ENCODE measurements at regions not wholly inside any gene's neighbourhood (a gene's known extent, or its start where the extent isn't known, plus 50 kb on each side); places are given as distances from the start of the nearest gene placed in this dataset.

- no peak for TF ChIP-seq CREB1 (IDR thresholded peaks at IDR 0.05)
- TF ChIP-seq CREB1 (CRISPR knock-in tag; IDR thresholded peaks at IDR 0.05): no peak
- TF ChIP-seq, protein P1, sequence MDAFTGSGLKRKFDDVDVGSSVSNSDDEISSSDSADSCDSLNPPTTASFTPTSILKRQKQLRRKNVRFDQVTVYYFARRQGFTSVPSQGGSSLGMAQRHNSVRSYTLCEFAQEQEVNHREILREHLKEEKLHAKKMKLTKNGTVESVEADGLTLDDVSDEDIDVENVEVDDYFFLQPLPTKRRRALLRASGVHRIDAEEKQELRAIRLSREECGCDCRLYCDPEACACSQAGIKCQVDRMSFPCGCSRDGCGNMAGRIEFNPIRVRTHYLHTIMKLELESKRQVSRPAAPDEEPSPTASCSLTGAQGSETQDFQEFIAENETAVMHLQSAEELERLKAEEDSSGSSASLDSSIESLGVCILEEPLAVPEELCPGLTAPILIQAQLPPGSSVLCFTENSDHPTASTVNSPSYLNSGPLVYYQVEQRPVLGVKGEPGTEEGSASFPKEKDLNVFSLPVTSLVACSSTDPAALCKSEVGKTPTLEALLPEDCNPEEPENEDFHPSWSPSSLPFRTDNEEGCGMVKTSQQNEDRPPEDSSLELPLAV (CRISPR knock-in tag; conservative IDR thresholded peaks at IDR 0.05; ENCODE audit: low read depth): no peak
- no peak for TF ChIP-seq ZNF740 (CRISPR knock-in tag; IDR thresholded peaks at IDR 0.05)
- TF ChIP-seq, protein P2, sequence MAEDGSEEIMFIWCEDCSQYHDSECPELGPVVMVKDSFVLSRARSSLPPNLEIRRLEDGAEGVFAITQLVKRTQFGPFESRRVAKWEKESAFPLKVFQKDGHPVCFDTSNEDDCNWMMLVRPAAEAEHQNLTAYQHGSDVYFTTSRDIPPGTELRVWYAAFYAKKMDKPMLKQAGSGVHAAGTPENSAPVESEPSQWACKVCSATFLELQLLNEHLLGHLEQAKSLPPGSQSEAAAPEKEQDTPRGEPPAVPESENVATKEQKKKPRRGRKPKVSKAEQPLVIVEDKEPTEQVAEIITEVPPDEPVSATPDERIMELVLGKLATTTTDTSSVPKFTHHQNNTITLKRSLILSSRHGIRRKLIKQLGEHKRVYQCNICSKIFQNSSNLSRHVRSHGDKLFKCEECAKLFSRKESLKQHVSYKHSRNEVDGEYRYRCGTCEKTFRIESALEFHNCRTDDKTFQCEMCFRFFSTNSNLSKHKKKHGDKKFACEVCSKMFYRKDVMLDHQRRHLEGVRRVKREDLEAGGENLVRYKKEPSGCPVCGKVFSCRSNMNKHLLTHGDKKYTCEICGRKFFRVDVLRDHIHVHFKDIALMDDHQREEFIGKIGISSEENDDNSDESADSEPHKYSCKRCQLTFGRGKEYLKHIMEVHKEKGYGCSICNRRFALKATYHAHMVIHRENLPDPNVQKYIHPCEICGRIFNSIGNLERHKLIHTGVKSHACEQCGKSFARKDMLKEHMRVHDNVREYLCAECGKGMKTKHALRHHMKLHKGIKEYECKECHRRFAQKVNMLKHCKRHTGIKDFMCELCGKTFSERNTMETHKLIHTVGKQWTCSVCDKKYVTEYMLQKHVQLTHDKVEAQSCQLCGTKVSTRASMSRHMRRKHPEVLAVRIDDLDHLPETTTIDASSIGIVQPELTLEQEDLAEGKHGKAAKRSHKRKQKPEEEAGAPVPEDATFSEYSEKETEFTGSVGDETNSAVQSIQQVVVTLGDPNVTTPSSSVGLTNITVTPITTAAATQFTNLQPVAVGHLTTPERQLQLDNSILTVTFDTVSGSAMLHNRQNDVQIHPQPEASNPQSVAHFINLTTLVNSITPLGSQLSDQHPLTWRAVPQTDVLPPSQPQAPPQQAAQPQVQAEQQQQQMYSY (CRISPR knock-in tag; IDR thresholded peaks at IDR 0.05): no peak
- no peak for TF ChIP-seq ZNF407 (CRISPR knock-in tag; IDR thresholded peaks at IDR 0.05; ENCODE audit: not compliant biosample characterization)
- no peak for TF ChIP-seq ZC3H13 (CRISPR knock-in tag; IDR thresholded peaks at IDR 0.05)
- TF ChIP-seq ZNF614 (CRISPR knock-in tag; IDR thresholded peaks at IDR 0.05; ENCODE audit: borderline replicate concordance): no peak
These were observed 158.4 kb downstream of the CARTPT start (continued) for GRCh38 chr5:71877511-71877910.
